ENCODE measurements at regions not wholly inside any gene's neighbourhood (a gene's known extent, or its start where the extent isn't known, plus 50 kb on each side); places are given as distances from the start of the nearest gene placed in this dataset.

GRCh38 chr16:59249011-59249410, 514.9 kb upstream of the GOT2 start:
- H3K4me3 ChIP-seq = no peak overlapping the region
- peak in 1 of 2 donors; percentile 20 for DNase-seq (ENCODE audit: low read depth in 1 of 2, low spot score in 1 of 2)

GRCh38 chr16:59242556-59242955, 508.4 kb upstream of the GOT2 start:
- H3K4me1 ChIP-seq (ENCODE audit: low read depth) = no peaks in the 10 kb centered on the region
- DNase-seq (ENCODE audit: low read depth in 1 of 2, low spot score in 1 of 2) = no peak
- H3K36me3 ChIP-seq = no peaks in the 10 kb centered on the region
- no peak for TF ChIP-seq CTCF (IDR thresholded peaks at IDR 0.05; ENCODE audit: low read depth, low read length)
- H3K4me3 ChIP-seq = no peak overlapping the region
- H3K27ac ChIP-seq = no peak overlapping the region
- H3K27me3 ChIP-seq = no peaks in the 10 kb centered on the region
- H3K9me3 ChIP-seq (ENCODE audit: low read depth) = no peaks in the 10 kb centered on the region

More at GRCh38 chr16:59249011-59249410, 514.9 kb upstream of the GOT2 start:
- Histone ChIP-seq H3K4me1 (ENCODE audit: low read depth) (no peaks in the 10 kb centered on the region), H3K9me3 (ENCODE audit: low read depth) (no peaks in the 10 kb centered on the region), H3K36me3 (no peaks in the 10 kb centered on the region), H3K27ac (no peak overlapping the region), H3K27me3 (no peaks in the 10 kb centered on the region)
- TF ChIP-seq CTCF (IDR thresholded peaks at IDR 0.05; ENCODE audit: low read depth, low read length) = no peak

GRCh38 chr16:59238246-59238645, 504.1 kb upstream of the GOT2 start:
- H3K27ac ChIP-seq = no peak overlapping the region
- H3K36me3 ChIP-seq = no peaks in the 10 kb centered on the region
- H3K4me1 ChIP-seq (ENCODE audit: low read depth) = peaks cover 5% of the 10 kb centered on the region
- no peak overlapping the region for H3K4me3 ChIP-seq
- H3K9me3 ChIP-seq (ENCODE audit: low read depth) = no peaks in the 10 kb centered on the region
- no peaks in the 10 kb centered on the region for H3K27me3 ChIP-seq
- no peak for DNase-seq (ENCODE audit: low read depth in 1 of 2, low spot score in 1 of 2)
- TF ChIP-seq CTCF (IDR thresholded peaks at IDR 0.05; ENCODE audit: low read depth, low read length) = no peak

GRCh38 chr16:59236804-59237458, 502.8 kb upstream of the GOT2 start:
- DNase-seq (ENCODE audit: low read depth in 1 of 2, low spot score in 1 of 2) = no peak
- no peaks in the 10 kb centered on the region for H3K9me3 ChIP-seq (ENCODE audit: low read depth)
- no peaks in the 10 kb centered on the region for H3K27me3 ChIP-seq
- no peaks in the 10 kb centered on the region for H3K36me3 ChIP-seq
- H3K4me3 ChIP-seq = no peak overlapping the region
- no peak for TF ChIP-seq CTCF (IDR thresholded peaks at IDR 0.05; ENCODE audit: low read depth, low read length)
- H3K4me1 ChIP-seq (ENCODE audit: low read depth) = peaks cover 5% of the 10 kb centered on the region
- H3K27ac ChIP-seq = no peak overlapping the region

- Histone ChIP-seq H3K9me3 (ENCODE audit: low read depth) (no peaks in the 10 kb centered on the region), H3K4me1 (ENCODE audit: low read depth) (no peaks in the 10 kb centered on the region), H3K36me3 (no peaks in the 10 kb centered on the region), H3K27ac (no peak overlapping the region), H3K4me3 (no peak overlapping the region), H3K27me3 (no peaks in the 10 kb centered on the region)
- DNase-seq (ENCODE audit: low read depth in 1 of 2, low spot score in 1 of 2) = no peak
- TF ChIP-seq CTCF (IDR thresholded peaks at IDR 0.05; ENCODE audit: low read depth, low read length) = no peak
Measured at GRCh38 chr16:59224401-59224800, 490.3 kb upstream of the GOT2 start.

Data from cardiac muscle cell (in vitro differentiated cells and primary cell).